HEK293T (cell line): ENCODE measurements at regions not wholly inside any gene's neighbourhood (a gene's known extent, or its start where the extent isn't known, plus 50 kb on each side); places are given as distances from the start of the nearest gene placed in this dataset.
"Not testable (repeated sequence)": the region's sequence is repeated elsewhere in the genome, so short reads cannot be mapped to it uniquely, and the experiment has no call there.

Source experiments
- CTCF ChIA-PET: fragments of 350-600 bp; formaldehyde crosslinking; extraction: SDS; loops from one replicate; lab custom pipeline; 2021; ENCODE audit warnings: antibody characterized with exemption, inconsistent platforms; lab: Yijun Ruan, JAX
- POLR2A ChIA-PET: fragments of 350-600 bp; formaldehyde crosslinking; extraction: SDS; loops from one replicate; lab custom pipeline; 2020; ENCODE audit warnings: antibody characterized with exemption, inconsistent platforms; lab: Yijun Ruan, JAX
- DNase-seq: peaks from one replicate; pipeline ENCODE4 v3.0.0; 2012; ENCODE audit warnings: mixed read lengths; ENCODE audit errors: extremely low spot score
- ARNT ChIP-seq: fragments of 450-650 bp; IDR thresholded peaks from 2 replicates; pipeline ENCODE4 v1.6.1; 2017; ENCODE audit warnings: mild to moderate bottlenecking
- BHLHE40 ChIP-seq: fragments of 450-650 bp; IDR thresholded peaks from 2 replicates; pipeline ENCODE4 v1.6.1; 2016; ENCODE audit warnings: mild to moderate bottlenecking, moderate library complexity, borderline replicate concordance
- CTBP1 ChIP-seq: fragments of 450-650 bp; IDR thresholded peaks from 2 replicates; pipeline ENCODE4 v1.6.1; 2016; ENCODE audit warnings: borderline replicate concordance
- ELF4 ChIP-seq: fragments of 450-650 bp; IDR thresholded peaks from 2 replicates; pipeline ENCODE4 v1.6.1; 2017; ENCODE audit warnings: antibody characterized with exemption
- FOXA1 ChIP-seq: fragments of 450-650 bp; IDR thresholded peaks from 2 replicates; pipeline ENCODE4 v1.6.1; 2016; ENCODE audit warnings: mild to moderate bottlenecking
- FOXK2 ChIP-seq: fragments of 450-650 bp; IDR thresholded peaks from 2 replicates; pipeline ENCODE4 v1.6.1; 2016; ENCODE audit warnings: mild to moderate bottlenecking
- FOXM1 ChIP-seq: fragments of 450-650 bp; IDR thresholded peaks from 2 replicates; pipeline ENCODE4 v1.6.1; 2017; ENCODE audit warnings: mild to moderate bottlenecking, borderline replicate concordance
- HDGF ChIP-seq: fragments of 450-650 bp; IDR thresholded peaks from 2 replicates; pipeline ENCODE4 v1.6.1; 2017; ENCODE audit warnings: antibody characterized with exemption, borderline replicate concordance
- L3MBTL2 ChIP-seq: fragments of 450-650 bp; conservative IDR thresholded peaks from 2 replicates; pipeline ENCODE4 v1.6.1; 2016; ENCODE audit warnings: mild to moderate bottlenecking
- LEF1 ChIP-seq: fragments of 450-650 bp; IDR thresholded peaks from 2 replicates; pipeline ENCODE4 v1.6.1; 2017; ENCODE audit warnings: mild to moderate bottlenecking, borderline replicate concordance
- NFRKB ChIP-seq: fragments of 450-650 bp; IDR thresholded peaks from 2 replicates; pipeline ENCODE4 v1.6.1; 2016; ENCODE audit warnings: mild to moderate bottlenecking, moderate library complexity
- PKNOX1 ChIP-seq: fragments of 450-650 bp; IDR thresholded peaks from 2 replicates; pipeline ENCODE4 v1.6.1; 2016
- SP1 ChIP-seq: fragments of 450-650 bp; IDR thresholded peaks from 2 replicates; pipeline ENCODE4 v1.6.1; 2017
- SUZ12 ChIP-seq: fragments of 450-650 bp; IDR thresholded peaks from 2 replicates; pipeline ENCODE4 v1.6.1; 2016; ENCODE audit warnings: mild to moderate bottlenecking
- TARDBP ChIP-seq: fragments of 450-650 bp; IDR thresholded peaks from 2 replicates; pipeline ENCODE4 v1.6.1; 2016
- ZNF384 ChIP-seq: fragments of 450-650 bp; IDR thresholded peaks from 2 replicates; pipeline ENCODE4 v1.6.1; 2016

GRCh38 chr17:13154930-13155329 is 137.1 kb upstream of the ELAC2 start:
- ChIA-PET POLR2A (interaction anchor here (0.6 kb wide), 1 partner anchor 1146 kb away, joined by 4 read pairs; the partner anchor contains the start of gene HS3ST3B1), CTCF (interaction anchor here (0.6 kb wide), 1 partner anchor 12 kb away, joined by 3 read pairs; no protein-coding TSS in a partner anchor)
- DNase-seq, result no peak
- no peak for TF ChIP-seq NFRKB
- no peak for TF ChIP-seq BHLHE40
- no peak for TF ChIP-seq FOXK2
- no peak for TF ChIP-seq HDGF
- TF ChIP-seq PKNOX1, result no peak
- no peak for TF ChIP-seq SP1
- no peak for TF ChIP-seq ELF4
- TF ChIP-seq LEF1, result no peak
- no peak for TF ChIP-seq ARNT
- TF ChIP-seq FOXM1, result no peak
- TF ChIP-seq L3MBTL2, result no peak
- TF ChIP-seq SUZ12, result no peak
- no peak for TF ChIP-seq FOXA1
- TF ChIP-seq ZNF384, result no peak

- POLR2A ChIA-PET, result interaction anchor here (0.6 kb wide), 1 partner anchor 1146 kb away, joined by 4 read pairs; the partner anchor contains the start of gene HS3ST3B1
- TF ChIP-seq ARNT, result no peak
- CTCF ChIA-PET, result interaction anchor here (0.6 kb wide), 1 partner anchor 12 kb away, joined by 3 read pairs; no protein-coding TSS in a partner anchor
- DNase-seq, result no peak
Measured at GRCh38 chr17:13154398-13154797, 136.6 kb upstream of the ELAC2 start.

- no peak for DNase-seq
- POLR2A ChIA-PET, result no interaction called here
- CTCF ChIA-PET, result no interaction called here
- no peak for TF ChIP-seq FOXM1
- no peak for TF ChIP-seq BHLHE40
- no peak for TF ChIP-seq L3MBTL2
- TF ChIP-seq NFRKB, result no peak
- TF ChIP-seq ZNF384, result no peak
- no peak for TF ChIP-seq PKNOX1
- TF ChIP-seq HDGF, result no peak
- no peak for TF ChIP-seq SP1
- no peak for TF ChIP-seq CTBP1
- no peak for TF ChIP-seq ARNT
- TF ChIP-seq TARDBP, result no peak
- no peak for TF ChIP-seq FOXK2
- TF ChIP-seq FOXA1, result no peak
- TF ChIP-seq ELF4, result no peak
- TF ChIP-seq SUZ12, result no peak
- no peak for TF ChIP-seq LEF1
Measured at GRCh38 chr17:13153036-13153435, 135.2 kb upstream of the ELAC2 start.

GRCh38 chr17:13152501-13152900 is 134.7 kb upstream of the ELAC2 start:
- DNase-seq, result no peak
- no peak for TF ChIP-seq FOXK2
- no peak for TF ChIP-seq TARDBP
- TF ChIP-seq FOXM1, result no peak
- no peak for TF ChIP-seq ARNT
- no peak for TF ChIP-seq NFRKB
- TF ChIP-seq ZNF384, result no peak
- TF ChIP-seq CTBP1, result no peak
- TF ChIP-seq PKNOX1, result no peak
- no peak for TF ChIP-seq SUZ12
- no peak for TF ChIP-seq SP1
- no peak for TF ChIP-seq FOXA1
- no peak for TF ChIP-seq L3MBTL2
- TF ChIP-seq ELF4, result no peak
- TF ChIP-seq BHLHE40, result no peak
- no peak for TF ChIP-seq HDGF
- no peak for TF ChIP-seq LEF1
- ChIA-PET CTCF (no interaction called here), POLR2A (no interaction called here)

- DNase-seq, CTCF ChIA-PET, POLR2A ChIA-PET: not testable (repeated sequence)
Measured at GRCh38 chr17:13150738-13151137, 132.9 kb upstream of the ELAC2 start.

- POLR2A ChIA-PET, result no interaction called here
- no peak for TF ChIP-seq SP1
- no peak for TF ChIP-seq HDGF
- TF ChIP-seq ELF4, result no peak
- no peak for TF ChIP-seq FOXK2
- TF ChIP-seq SUZ12, result no peak
- TF ChIP-seq LEF1, result no peak
- no peak for TF ChIP-seq L3MBTL2
- no peak for TF ChIP-seq ZNF384
- no peak for TF ChIP-seq ARNT
- TF ChIP-seq BHLHE40, result no peak
- no peak for TF ChIP-seq FOXM1
- no peak for TF ChIP-seq PKNOX1
- TF ChIP-seq NFRKB, result no peak
- no peak for TF ChIP-seq CTBP1
- no peak for TF ChIP-seq TARDBP
- no peak for TF ChIP-seq FOXA1
- no peak for DNase-seq
- CTCF ChIA-PET, result no interaction called here
Measured at GRCh38 chr17:13143001-13143400, 125.2 kb upstream of the ELAC2 start.
